ENCODE measurements at regions not wholly inside any gene's neighbourhood (a gene's known extent, or its start where the extent isn't known, plus 50 kb on each side); places are given as distances from the start of the nearest gene placed in this dataset.

DNA sequence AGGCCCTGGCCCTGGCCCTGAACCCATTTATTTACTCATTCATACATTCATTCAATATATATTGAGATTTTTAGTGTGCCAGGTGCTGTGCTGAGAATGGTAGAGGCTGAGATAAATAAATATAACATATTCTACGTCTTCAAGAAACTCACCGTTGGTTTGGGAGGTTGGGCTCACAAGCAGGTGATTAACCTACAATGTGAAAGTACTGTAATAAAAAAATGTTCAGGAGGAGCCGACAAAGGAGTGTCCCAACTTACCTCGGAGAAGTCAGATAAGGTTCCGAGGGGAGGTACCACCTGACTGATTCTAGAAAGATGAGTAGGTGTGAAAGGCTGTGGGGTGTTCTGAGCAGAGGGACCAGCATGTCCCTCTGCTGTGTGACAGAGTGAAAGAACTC, 479.6 kb upstream of the KLF4 start:
- Histone ChIP-seq H4K20me1 (ENCODE audit: control insufficient read depth, insufficient read depth, low read depth, low read length) (no peaks in the 10 kb centered on the region), H3K27ac (ENCODE audit: low read depth, low read length) (no peak overlapping the region), H3F3A (ENCODE audit: control insufficient read depth, insufficient read depth) (no peaks in the 10 kb centered on the region), H3K36me3 (ENCODE audit: control insufficient read depth, low read length) (no peaks in the 10 kb centered on the region), H3K79me2 (ENCODE audit: control insufficient read depth, low read length) (no peaks in the 10 kb centered on the region), H3K9me2 (replicated peaks; ENCODE audit: control insufficient read depth, low read length) (no peaks in the 10 kb centered on the region), H3K4me2 (ENCODE audit: low read length) (no peak overlapping the region), H3K4me1 (ENCODE audit: control insufficient read depth, low read length) (no peaks in the 10 kb centered on the region), H3K27me3 (ENCODE audit: control insufficient read depth, low read length) (no peaks in the 10 kb centered on the region), H3K4me3 (ENCODE audit: low read length) (no peak overlapping the region), H3K9me3 (ENCODE audit: control insufficient read depth, insufficient read depth, low read length) (no peaks in the 10 kb centered on the region)
- TF ChIP-seq, protein P1, sequence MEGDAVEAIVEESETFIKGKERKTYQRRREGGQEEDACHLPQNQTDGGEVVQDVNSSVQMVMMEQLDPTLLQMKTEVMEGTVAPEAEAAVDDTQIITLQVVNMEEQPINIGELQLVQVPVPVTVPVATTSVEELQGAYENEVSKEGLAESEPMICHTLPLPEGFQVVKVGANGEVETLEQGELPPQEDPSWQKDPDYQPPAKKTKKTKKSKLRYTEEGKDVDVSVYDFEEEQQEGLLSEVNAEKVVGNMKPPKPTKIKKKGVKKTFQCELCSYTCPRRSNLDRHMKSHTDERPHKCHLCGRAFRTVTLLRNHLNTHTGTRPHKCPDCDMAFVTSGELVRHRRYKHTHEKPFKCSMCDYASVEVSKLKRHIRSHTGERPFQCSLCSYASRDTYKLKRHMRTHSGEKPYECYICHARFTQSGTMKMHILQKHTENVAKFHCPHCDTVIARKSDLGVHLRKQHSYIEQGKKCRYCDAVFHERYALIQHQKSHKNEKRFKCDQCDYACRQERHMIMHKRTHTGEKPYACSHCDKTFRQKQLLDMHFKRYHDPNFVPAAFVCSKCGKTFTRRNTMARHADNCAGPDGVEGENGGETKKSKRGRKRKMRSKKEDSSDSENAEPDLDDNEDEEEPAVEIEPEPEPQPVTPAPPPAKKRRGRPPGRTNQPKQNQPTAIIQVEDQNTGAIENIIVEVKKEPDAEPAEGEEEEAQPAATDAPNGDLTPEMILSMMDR (IDR thresholded peaks at IDR 0.05; ENCODE audit: low read depth, low read length, poor library complexity, severe bottlenecking): no peak
- TF ChIP-seq EZH2phosphoT487 (IDR thresholded peaks at IDR 0.05; ENCODE audit: borderline replicate concordance, low read length): no peak

DNA sequence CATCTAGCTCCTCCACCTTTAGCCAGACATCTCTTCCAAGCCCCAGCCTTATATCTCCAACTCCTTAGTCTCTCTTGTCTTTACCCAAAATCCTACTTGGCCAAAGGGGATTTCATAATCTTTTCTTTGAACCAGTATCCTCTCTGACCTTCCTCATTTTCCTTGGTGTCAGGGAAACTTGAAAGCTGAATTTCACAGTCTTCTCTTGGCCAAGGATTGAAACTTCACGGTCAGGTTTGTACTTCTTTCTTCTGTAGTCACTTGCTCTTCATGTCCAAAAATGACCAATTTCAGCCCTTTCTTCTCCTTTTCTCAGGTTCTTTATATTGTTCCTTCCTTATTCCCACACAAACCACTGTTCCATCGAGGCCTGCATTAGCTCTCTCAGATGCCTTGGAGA, 473.7 kb upstream of the KLF4 start:
- TF ChIP-seq, protein P1 (IDR thresholded peaks at IDR 0.05; ENCODE audit: low read depth, low read length, poor library complexity, severe bottlenecking): no peak
- TF ChIP-seq EZH2phosphoT487 (IDR thresholded peaks at IDR 0.05; ENCODE audit: borderline replicate concordance, low read length): no peak
- no peak overlapping the region for H3K4me2 ChIP-seq (ENCODE audit: low read length)
- no peaks in the 10 kb centered on the region for H3K9me2 ChIP-seq (replicated peaks; ENCODE audit: control insufficient read depth, low read length)

DNA sequence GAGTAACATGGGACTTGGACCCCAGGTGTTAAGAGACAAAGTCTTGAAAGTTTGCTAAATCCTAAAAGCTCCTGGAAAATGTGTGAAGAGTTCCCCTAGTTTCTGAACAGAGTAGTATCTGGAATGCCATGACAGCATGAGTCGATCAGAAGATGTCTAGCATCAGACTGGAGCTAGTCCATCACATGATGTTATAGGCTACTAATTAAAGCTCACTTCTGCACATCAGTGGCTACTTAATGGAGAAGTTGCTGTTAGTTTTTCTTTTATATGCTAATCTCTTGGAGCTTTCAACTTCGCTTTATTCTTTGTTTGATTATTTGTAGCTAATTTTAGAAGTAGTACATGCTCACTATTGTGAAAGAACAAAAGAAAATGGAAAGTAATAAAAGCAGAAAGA, 471.3 kb upstream of the KLF4 start:
- H3K4me1 ChIP-seq (ENCODE audit: control insufficient read depth, low read length): no peaks in the 10 kb centered on the region
- no peaks in the 10 kb centered on the region for H3F3A ChIP-seq (ENCODE audit: control insufficient read depth, insufficient read depth)
- TF ChIP-seq, protein P1 (IDR thresholded peaks at IDR 0.05; ENCODE audit: low read depth, low read length, poor library complexity, severe bottlenecking): no peak
- no peak for TF ChIP-seq EZH2phosphoT487 (IDR thresholded peaks at IDR 0.05; ENCODE audit: borderline replicate concordance, low read length)
- H3K79me2 ChIP-seq (ENCODE audit: control insufficient read depth, low read length): no peaks in the 10 kb centered on the region
- H3K27ac ChIP-seq (ENCODE audit: low read depth, low read length): no peak overlapping the region
- H3K4me2 ChIP-seq (ENCODE audit: low read length): no peak overlapping the region
- H3K36me3 ChIP-seq (ENCODE audit: control insufficient read depth, low read length): no peaks in the 10 kb centered on the region
- no peaks in the 10 kb centered on the region for H3K27me3 ChIP-seq (ENCODE audit: control insufficient read depth, low read length)
- H3K4me3 ChIP-seq (ENCODE audit: low read length): no peak overlapping the region
- no peaks in the 10 kb centered on the region for H3K9me3 ChIP-seq (ENCODE audit: control insufficient read depth, insufficient read depth, low read length)
- no peaks in the 10 kb centered on the region for H4K20me1 ChIP-seq (ENCODE audit: control insufficient read depth, insufficient read depth, low read depth, low read length)
- H3K9me2 ChIP-seq (replicated peaks; ENCODE audit: control insufficient read depth, low read length): no peaks in the 10 kb centered on the region

More for the DNA sequence above, 473.7 kb upstream of the KLF4 start:
- Histone ChIP-seq H3K27ac (ENCODE audit: low read depth, low read length) (no peak overlapping the region), H3K27me3 (ENCODE audit: control insufficient read depth, low read length) (no peaks in the 10 kb centered on the region), H3K4me1 (ENCODE audit: control insufficient read depth, low read length) (no peaks in the 10 kb centered on the region), H3K4me3 (ENCODE audit: low read length) (no peak overlapping the region), H3K79me2 (ENCODE audit: control insufficient read depth, low read length) (no peaks in the 10 kb centered on the region), H4K20me1 (ENCODE audit: control insufficient read depth, insufficient read depth, low read depth, low read length) (no peaks in the 10 kb centered on the region), H3F3A (ENCODE audit: control insufficient read depth, insufficient read depth) (no peaks in the 10 kb centered on the region), H3K36me3 (ENCODE audit: control insufficient read depth, low read length) (no peaks in the 10 kb centered on the region), H3K9me3 (ENCODE audit: control insufficient read depth, insufficient read depth, low read length) (no peaks in the 10 kb centered on the region)

DNA sequence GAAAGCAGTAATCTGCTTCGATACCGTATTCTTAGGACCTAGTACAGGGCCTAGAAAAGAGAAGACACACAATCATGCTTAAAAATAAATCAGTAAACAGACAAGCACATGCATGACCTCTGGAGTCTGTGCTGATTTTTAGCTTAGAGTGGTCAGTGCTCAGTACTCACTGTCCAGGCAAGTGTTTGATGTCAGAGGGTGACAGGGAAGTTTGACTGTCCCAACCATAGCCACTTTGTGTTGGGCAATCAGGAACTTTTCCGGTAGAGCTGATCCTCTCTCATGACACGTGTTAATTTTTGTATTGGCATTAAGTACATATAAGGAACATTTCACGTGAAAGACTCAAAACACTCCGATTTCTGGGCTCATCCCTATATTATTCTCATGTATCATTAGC, 464.7 kb upstream of the KLF4 start:
- H3K27ac ChIP-seq (ENCODE audit: low read depth, low read length): no peak overlapping the region
- no peak overlapping the region for H3K4me2 ChIP-seq (ENCODE audit: low read length)
- no peaks in the 10 kb centered on the region for H3K79me2 ChIP-seq (ENCODE audit: control insufficient read depth, low read length)
- H3K4me1 ChIP-seq (ENCODE audit: control insufficient read depth, low read length): no peaks in the 10 kb centered on the region
- H3F3A ChIP-seq (ENCODE audit: control insufficient read depth, insufficient read depth): no peaks in the 10 kb centered on the region
- H3K27me3 ChIP-seq (ENCODE audit: control insufficient read depth, low read length): no peaks in the 10 kb centered on the region
- TF ChIP-seq EZH2phosphoT487 (IDR thresholded peaks at IDR 0.05; ENCODE audit: borderline replicate concordance, low read length): no peak
- TF ChIP-seq, protein P1 (IDR thresholded peaks at IDR 0.05; ENCODE audit: low read depth, low read length, poor library complexity, severe bottlenecking): no peak
- no peaks in the 10 kb centered on the region for H4K20me1 ChIP-seq (ENCODE audit: control insufficient read depth, insufficient read depth, low read depth, low read length)
- H3K4me3 ChIP-seq (ENCODE audit: low read length): no peak overlapping the region
- no peaks in the 10 kb centered on the region for H3K36me3 ChIP-seq (ENCODE audit: control insufficient read depth, low read length)
- no peaks in the 10 kb centered on the region for H3K9me3 ChIP-seq (ENCODE audit: control insufficient read depth, insufficient read depth, low read length)
- H3K9me2 ChIP-seq (replicated peaks; ENCODE audit: control insufficient read depth, low read length): no peaks in the 10 kb centered on the region
